GM12891 (cell line): ENCODE measurements at regions not wholly inside any gene's neighbourhood (a gene's known extent, or its start where the extent isn't known, plus 50 kb on each side); places are given as distances from the start of the nearest gene placed in this dataset.

ENCODE experiments used
- DNase-seq: peaks from one replicate; pipeline ENCODE4 v3.0.0; 2011; ENCODE audit warnings: low spot score; ENCODE audit not compliant: insufficient read length
- FAIRE-seq: peaks from 2 replicates; lab custom pipeline; 2011; peaks lifted over from hg19 to GRCh38; lab: Jason Lieb, UNC
- PAX5 ChIP-seq: IDR thresholded peaks from 2 replicates; pipeline ENCODE4 v1.6.1; 2011; ENCODE audit warnings: low read length, moderate library complexity, mild to moderate bottlenecking; ENCODE audit not compliant: insufficient read depth, severe bottlenecking
- POLR2A ChIP-seq: IDR thresholded peaks from 2 replicates; pipeline ENCODE4 v1.6.1; 2011; ENCODE audit warnings: low read depth, low read length, control low read depth
- POLR2AphosphoS5 ChIP-seq: IDR thresholded peaks from 2 replicates; pipeline ENCODE4 v1.6.1; 2011; ENCODE audit warnings: low read depth, low read length, control low read depth
- POU2F2 ChIP-seq: IDR thresholded peaks from 2 replicates; pipeline ENCODE4 v1.6.1; 2011; ENCODE audit warnings: low read depth, mild to moderate bottlenecking, control low read depth, low read length, moderate library complexity
- SPI1 ChIP-seq: IDR thresholded peaks from 2 replicates; pipeline ENCODE4 v1.6.1; 2011; ENCODE audit warnings: low read depth, low read length, control low read depth
- TAF1 ChIP-seq: IDR thresholded peaks from 2 replicates; pipeline ENCODE4 v1.6.1; 2011; ENCODE audit warnings: low read depth, low read length, control low read depth

DNA sequence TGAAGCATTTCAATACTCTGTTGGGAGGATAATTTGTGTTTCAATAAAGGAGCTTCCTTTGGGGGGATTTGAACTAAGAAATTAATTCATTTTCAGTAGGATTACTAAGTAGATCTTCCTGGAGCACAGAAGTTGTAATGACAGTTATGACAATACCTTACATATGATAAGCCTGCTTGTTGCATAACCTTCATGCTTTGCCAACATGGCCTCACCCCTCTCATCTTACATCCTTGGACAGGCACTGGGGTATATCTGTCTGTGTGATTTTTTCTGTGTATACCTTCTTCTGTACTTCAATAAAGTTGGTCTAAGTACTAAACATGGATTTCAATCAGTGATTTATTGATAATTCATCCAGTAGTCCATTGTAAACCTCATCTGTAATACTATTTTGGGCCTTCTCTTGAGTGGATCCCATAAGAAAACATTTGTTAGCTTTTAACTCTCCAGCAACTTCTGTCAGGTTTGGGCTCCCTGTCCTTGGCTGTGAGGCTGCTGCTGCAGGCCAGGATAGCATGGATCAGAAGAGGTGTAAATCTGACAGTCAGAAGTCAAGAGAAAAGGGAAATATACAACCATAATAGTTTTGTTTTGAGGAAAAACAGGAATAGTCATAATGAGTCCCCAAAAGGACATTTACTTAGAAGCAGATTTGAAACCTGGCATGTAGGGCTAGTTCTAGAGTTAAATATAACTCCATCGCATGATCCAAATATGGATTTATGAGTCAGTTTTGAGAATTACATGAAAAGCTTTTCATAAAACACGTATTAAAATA lies 422.2 kb downstream of the KLF5 start:
- no peak for TF ChIP-seq SPI1
- no peak for TF ChIP-seq TAF1
- no peak for TF ChIP-seq POLR2A
- no peak for TF ChIP-seq POU2F2
- no peak for TF ChIP-seq POLR2AphosphoS5
- TF ChIP-seq PAX5, result no peak
- FAIRE-seq (no peak), DNase-seq (no peak)

DNA sequence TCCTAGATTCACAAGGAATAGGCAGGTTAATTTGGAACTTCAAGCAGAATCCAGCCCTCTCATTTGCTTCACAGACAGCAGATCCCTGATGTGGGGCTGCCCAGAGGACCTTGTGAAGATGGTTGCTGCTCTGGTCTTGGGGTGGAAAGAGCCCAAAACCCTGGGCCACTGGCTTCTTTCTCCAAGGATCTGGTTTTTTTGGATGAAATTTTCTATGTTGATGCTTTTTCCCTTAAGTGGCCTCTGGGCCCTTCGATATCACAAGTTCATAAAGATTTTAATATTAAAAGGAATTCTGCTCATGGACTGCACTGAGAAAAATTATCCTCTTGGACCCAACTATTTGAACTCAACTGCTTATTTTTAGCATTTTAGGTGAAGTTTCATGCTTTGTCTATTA lies 421.1 kb downstream of the KLF5 start:
- FAIRE-seq, result no peak
- TF ChIP-seq SPI1 (no peak), POLR2AphosphoS5 (no peak), POU2F2 (no peak), POLR2A (no peak), PAX5 (no peak), TAF1 (no peak)
- no peak for DNase-seq

DNA sequence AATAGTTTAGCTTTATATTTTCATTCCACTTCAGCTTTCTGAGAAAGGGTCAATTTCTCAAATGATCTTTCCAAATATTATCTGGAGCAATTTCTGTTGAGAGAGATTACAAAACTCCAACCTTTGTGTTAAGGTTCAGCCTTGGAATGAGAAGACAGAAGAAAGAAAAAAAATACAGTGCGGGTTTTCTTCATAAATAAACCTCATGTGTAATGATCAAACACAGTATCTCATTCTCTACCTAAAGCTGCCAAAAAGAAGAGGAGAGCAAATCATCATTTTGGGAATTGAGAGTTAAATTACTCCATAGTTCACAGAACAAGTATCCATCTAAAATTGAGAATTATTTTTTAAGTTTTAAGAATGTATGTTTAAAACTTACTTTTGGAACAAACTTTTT lies 420.5 kb downstream of the KLF5 start:
- no peak for DNase-seq

DNA sequence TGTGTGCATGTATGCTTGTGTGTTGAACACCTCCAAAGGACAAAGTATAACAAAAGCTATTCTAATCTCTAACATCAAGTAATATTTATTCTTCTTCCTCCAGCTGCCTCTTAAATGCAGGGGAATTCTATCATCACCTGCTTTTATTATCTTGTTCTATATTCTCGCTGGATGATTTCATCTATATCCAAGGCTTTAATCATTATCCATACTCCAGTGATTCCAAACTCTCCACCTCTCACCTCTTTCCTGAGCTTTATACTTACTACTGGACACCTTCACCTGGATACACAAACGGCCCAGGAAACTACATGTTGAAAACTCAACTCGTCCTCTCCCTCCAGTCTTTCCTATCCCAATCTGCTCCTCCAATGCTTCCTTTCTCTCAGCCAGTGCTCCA lies 418.6 kb downstream of the KLF5 start:
- FAIRE-seq, result no peak
- TF ChIP-seq TAF1, result no peak
- no peak for TF ChIP-seq POU2F2
- no peak for TF ChIP-seq POLR2AphosphoS5
- TF ChIP-seq POLR2A, result no peak
- no peak for TF ChIP-seq PAX5
- TF ChIP-seq SPI1, result no peak
- no peak for DNase-seq

More for the DNA sequence above, 420.5 kb downstream of the KLF5 start:
- no peak for FAIRE-seq
- TF ChIP-seq SPI1 (no peak), POU2F2 (no peak), POLR2AphosphoS5 (no peak)

DNA sequence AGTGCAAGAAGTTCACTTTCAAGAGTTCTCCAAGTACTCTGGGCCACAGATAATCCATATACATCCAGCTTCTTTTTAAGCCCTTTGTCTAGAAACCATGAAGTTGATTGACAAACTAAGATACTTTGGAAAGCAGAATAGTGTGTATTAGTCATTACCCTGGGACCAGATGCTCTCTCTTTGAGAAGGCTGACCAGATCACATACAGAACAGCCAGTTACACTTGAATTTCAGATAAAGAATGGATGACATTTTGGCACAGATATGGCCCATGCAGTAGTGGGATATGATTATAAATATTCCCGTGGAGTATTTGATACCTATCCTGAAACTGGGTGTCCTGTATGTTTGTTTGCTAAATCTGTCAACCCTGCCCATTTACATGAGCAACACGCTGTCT lies 414.2 kb downstream of the KLF5 start:
- FAIRE-seq (no peak), DNase-seq (no peak)
- TF ChIP-seq POLR2AphosphoS5 (no peak), POU2F2 (no peak), SPI1 (no peak), PAX5 (no peak), POLR2A (no peak), TAF1 (no peak)

DNA sequence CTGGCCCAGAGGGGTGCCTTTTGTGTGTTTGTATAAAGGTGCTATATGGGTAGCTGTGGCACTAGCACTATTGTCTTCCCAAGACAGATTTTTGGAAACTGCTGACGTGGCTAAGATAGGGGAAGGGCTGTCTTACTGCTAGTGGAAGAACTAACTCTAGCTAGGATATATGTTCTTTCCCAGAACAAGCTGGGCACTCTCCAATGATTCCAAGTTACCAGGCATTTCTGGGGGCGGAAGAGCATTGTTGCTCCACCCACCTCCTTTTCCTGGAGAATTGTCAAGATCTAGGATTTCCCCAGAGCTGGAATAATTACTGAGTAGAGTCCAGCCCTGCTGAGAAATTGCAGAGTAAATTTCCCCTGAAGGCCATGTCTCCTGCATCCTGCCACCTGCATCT lies 408.3 kb downstream of the KLF5 start:
- TF ChIP-seq POLR2AphosphoS5 (no peak), POU2F2 (no peak), POLR2A (no peak), PAX5 (no peak), TAF1 (no peak), SPI1 (no peak)
- no peak for FAIRE-seq
- DNase-seq, result no peak

DNA sequence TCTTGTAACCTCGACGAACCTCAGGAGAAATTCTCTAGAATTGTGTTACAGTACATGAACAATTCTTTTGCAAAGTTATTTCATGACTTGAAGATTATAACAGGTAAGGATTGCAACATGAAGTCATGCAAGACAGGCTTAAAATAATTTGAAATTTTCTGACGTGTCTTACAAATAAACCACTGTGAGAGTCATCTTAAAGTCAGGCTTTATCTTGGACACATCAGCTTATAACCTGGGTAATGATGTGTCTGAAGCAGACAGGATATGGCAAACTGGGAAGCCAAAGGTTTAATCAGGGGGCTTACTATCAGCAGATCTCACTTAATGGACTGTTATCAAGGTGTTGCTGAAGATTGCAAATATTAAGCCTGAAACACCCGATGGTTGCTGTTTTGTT lies 407.8 kb downstream of the KLF5 start:
- DNase-seq, result no peak
- TF ChIP-seq POLR2AphosphoS5 (no peak), SPI1 (no peak)
- no peak for FAIRE-seq

DNA sequence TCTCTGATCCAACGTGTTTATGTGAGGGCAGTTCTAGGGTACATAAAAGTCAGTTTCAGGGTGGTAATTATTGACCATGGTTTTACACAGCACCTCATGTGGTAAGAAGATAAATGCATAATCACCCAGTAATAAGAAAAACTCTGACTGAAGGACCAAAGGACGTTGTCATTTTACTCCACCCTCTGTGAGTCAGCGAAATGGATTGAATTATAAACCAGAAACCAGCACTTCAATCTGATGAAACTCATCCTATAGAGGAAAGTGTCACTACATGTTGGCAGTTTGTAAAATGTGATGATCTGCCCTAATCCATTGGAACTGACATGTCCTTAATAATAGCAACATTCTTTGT lies 406.8 kb downstream of the KLF5 start:
- TF ChIP-seq POU2F2 (no peak), SPI1 (no peak), TAF1 (no peak), POLR2A (no peak), POLR2AphosphoS5 (no peak), PAX5 (no peak)
- FAIRE-seq, result no peak
- DNase-seq, result no peak

DNA sequence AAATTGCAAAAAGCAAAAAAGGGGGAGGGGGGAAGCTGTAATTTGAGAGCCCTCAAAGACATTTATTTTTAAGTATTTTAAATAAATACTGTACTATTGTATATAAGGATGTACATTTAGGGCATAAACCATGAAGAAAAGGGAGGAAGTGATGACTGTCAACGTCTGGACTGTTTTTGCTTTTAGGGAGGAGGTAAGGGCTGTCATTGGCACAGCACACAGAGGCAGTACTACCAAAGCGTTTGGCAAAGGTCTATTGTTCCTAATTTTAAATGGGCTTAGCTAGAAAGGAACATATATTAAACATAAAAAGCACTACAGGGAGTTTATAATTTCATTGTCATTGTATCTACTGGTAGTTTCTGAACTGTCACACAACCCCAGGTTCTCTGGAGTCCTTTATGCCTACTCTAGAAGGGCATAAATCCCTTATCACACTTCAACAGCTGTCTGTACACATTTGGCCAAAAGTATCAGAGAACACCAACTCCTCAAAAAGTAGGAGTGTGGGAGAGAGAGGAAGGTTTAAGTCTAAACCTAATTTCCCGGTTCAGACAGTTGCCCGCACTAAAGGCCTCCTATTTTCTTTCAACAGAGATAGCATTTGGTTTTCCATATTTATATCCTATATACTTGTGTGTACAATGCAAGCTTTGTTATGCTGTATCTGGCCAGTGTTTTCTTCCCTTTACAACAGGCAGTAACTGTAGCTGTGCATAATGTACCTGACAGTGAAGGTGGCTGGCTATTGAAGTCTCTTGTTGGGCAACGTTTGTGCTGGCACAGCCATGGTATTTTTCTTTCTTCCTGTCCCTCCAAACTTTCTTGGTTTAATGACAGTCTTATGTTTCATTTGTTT lies 406.2 kb downstream of the KLF5 start:
- TF ChIP-seq POLR2AphosphoS5 (no peak), POLR2A (no peak), SPI1 (no peak), PAX5 (no peak), TAF1 (no peak), POU2F2 (no peak)
- DNase-seq (no peak), FAIRE-seq (no peak)

DNA sequence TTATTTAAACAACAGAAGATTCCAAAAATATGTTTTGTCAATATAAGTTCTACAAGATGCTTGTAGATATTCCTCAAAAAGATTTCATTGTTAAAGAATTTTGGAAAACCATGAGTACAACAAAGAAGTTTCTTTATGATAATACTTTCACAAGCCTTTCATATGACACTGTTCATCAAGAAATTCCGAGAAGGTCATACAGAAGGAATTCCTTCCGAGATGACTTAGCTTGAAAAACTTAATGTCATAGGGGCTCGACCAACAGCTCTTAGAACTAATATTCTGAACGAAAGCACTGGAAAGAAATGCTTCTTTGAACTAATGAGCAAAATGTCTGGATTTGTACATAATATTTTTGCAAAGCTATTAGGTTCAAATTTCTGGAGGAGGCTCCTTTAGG lies 403.4 kb downstream of the KLF5 start:
- TF ChIP-seq POLR2A, result no peak
- TF ChIP-seq POLR2AphosphoS5, result no peak
- no peak for TF ChIP-seq POU2F2
- FAIRE-seq, result no peak

More for the DNA sequence above, 403.4 kb downstream of the KLF5 start:
- no peak for DNase-seq
